WERI-Rb-1 (cell line): ENCODE measurements at regions not wholly inside any gene's neighbourhood (a gene's known extent, or its start where the extent isn't known, plus 50 kb on each side); places are given as distances from the start of the nearest gene placed in this dataset.

ENCODE experiments used
- DNase-seq: peaks from one replicate; pipeline ENCODE4 v3.0.0-alpha.2; 2020
- H3K27ac ChIP-seq: fragments of 250-450 bp; sonication (Bioruptor Pico); 2 replicates; pipeline ENCODE4 v1.5.1; 2020; ENCODE audit warnings: mild to moderate bottlenecking, moderate library complexity
- H3K27me3 ChIP-seq: fragments of 250-450 bp; sonication (Bioruptor Pico); 2 replicates; pipeline ENCODE4 v1.5.1; 2021; ENCODE audit warnings: mild to moderate bottlenecking, low read depth, moderate library complexity; ENCODE audit not compliant: insufficient read depth, severe bottlenecking
- H3K36me3 ChIP-seq: fragments of 250-450 bp; sonication (Bioruptor Pico); 2 replicates; pipeline ENCODE4 v1.5.1; 2020; ENCODE audit warnings: mild to moderate bottlenecking, moderate library complexity
- H3K4me3 ChIP-seq: 2 replicates; pipeline ENCODE4 v1.5.1; 2011; ENCODE audit warnings: low read depth, mild to moderate bottlenecking, control low read depth, low read length
- H3K9me3 ChIP-seq: fragments of 250-450 bp; sonication (Bioruptor Pico); 2 replicates; pipeline ENCODE4 v1.5.1; 2021; ENCODE audit warnings: mild to moderate bottlenecking, moderate library complexity; ENCODE audit not compliant: severe bottlenecking
- TF ChIP-seq, protein P1 (sequence below): IDR thresholded peaks from 2 replicates; pipeline ENCODE4 v1.5.1; 2011; ENCODE audit warnings: low read depth, mild to moderate bottlenecking, control low read depth, inconsistent platforms, low read length

DNA sequence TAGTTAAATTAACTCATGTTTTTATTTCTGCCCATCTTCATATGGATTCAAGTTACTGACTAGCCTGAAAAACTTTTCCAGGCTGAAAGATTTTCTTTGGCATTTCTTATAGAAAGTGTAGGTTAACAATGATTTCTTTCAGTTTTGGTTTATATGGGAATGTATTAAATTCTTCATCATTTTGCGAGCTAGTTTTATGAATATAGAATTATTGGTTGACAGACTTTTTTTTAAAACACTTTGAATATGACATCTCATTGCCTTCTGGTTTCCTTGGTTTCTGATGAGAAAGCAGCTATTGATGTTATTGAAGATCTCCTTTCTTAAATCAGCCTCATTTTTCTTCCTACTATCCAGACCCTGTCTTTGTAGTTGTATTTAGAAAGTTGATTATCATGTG, 211.0 kb upstream of the AKR1E2 start:
- Histone ChIP-seq H3K27ac (no peak overlapping the region), H3K4me3 (no peak overlapping the region), H3K27me3 (no peaks in the 10 kb centered on the region), H3K9me3 (no peaks in the 10 kb centered on the region), H3K36me3 (no peaks in the 10 kb centered on the region)
- TF ChIP-seq, protein P1, sequence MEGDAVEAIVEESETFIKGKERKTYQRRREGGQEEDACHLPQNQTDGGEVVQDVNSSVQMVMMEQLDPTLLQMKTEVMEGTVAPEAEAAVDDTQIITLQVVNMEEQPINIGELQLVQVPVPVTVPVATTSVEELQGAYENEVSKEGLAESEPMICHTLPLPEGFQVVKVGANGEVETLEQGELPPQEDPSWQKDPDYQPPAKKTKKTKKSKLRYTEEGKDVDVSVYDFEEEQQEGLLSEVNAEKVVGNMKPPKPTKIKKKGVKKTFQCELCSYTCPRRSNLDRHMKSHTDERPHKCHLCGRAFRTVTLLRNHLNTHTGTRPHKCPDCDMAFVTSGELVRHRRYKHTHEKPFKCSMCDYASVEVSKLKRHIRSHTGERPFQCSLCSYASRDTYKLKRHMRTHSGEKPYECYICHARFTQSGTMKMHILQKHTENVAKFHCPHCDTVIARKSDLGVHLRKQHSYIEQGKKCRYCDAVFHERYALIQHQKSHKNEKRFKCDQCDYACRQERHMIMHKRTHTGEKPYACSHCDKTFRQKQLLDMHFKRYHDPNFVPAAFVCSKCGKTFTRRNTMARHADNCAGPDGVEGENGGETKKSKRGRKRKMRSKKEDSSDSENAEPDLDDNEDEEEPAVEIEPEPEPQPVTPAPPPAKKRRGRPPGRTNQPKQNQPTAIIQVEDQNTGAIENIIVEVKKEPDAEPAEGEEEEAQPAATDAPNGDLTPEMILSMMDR, result no peak
- DNase-seq, result no peak

- H3K27me3 ChIP-seq, result no peaks in the 10 kb centered on the region
- TF ChIP-seq, protein P1, result no peak
- no peaks in the 10 kb centered on the region for H3K9me3 ChIP-seq
- H3K27ac ChIP-seq, result no peak overlapping the region
- H3K36me3 ChIP-seq, result no peaks in the 10 kb centered on the region
- no peak overlapping the region for H3K4me3 ChIP-seq
- DNase-seq, result no peak
Observed at GRCh38 chr10:4609251-4609650, 216.8 kb upstream of the AKR1E2 start.

DNA sequence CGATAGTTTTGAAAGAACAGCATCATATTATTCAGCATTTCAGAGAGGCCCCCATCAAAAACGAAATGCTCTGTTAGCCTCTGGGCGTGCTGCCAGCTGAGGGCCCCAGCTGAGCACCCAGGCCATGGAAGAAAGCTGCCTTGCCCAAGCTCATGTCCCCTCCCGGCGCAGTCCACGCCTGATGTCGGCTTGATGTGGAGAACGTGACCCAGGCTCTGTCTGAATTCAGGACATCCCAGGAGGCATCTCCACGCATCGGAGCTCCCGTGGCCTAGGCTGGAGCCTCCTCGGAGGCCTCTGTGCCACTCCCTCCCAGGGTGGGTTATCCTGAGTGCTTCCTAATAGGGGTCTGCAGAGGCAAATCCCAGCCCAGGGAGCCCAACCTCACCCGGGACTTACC, 218.3 kb upstream of the AKR1E2 start:
- Histone ChIP-seq H3K27me3 (no peaks in the 10 kb centered on the region), H3K36me3 (no peaks in the 10 kb centered on the region), H3K4me3 (no peak overlapping the region), H3K9me3 (no peaks in the 10 kb centered on the region), H3K27ac (no peak overlapping the region)
- no peak for DNase-seq
- TF ChIP-seq, protein P1, result no peak

DNA sequence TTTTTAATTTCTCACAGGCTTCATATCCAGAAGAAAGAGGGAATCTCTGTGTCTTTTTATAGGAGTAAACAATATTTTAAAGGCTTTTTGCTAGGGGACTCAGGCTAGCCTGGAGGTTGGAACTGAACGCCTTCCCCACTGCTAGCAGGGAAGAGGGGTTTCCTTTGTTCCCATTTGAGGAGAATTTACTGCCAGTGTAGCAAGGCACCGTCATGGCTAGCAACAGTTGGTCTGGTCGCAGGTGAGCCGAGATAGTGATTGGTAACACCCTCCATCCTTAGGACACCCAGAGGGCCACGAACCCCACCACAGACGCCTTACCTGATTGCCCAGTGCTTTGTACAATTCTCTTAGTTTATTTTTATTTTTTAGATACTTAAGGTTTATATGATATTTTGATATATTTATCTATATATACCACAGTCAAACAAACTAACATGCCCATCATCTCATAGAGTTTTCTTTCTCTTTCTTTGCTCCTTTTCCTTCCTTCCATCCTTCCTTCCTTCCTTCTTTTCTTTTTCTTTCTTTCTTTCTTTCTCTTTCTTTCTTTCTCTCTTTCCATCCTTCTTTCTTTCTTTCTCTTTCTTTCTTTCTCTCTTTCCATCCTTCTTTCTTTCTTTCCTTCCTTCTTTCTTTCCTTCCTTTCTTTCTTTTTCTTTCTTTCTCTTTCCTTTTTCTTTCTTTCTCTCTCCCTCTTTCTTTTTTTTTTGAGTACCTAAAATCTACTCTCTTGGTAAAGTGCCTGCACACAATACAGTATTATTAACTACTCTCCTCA, 219.0 kb upstream of the AKR1E2 start:
- no peak for DNase-seq
- Histone ChIP-seq H3K27me3 (no peaks in the 10 kb centered on the region), H3K4me3 (no peak overlapping the region), H3K9me3 (no peaks in the 10 kb centered on the region), H3K36me3 (no peaks in the 10 kb centered on the region), H3K27ac (no peak overlapping the region)
- TF ChIP-seq, protein P1, result no peak

GRCh38 chr10:4602764-4603491, 223.1 kb upstream of the AKR1E2 start:
- Histone ChIP-seq H3K36me3 (no peaks in the 10 kb centered on the region), H3K4me3 (no peak overlapping the region), H3K9me3 (no peaks in the 10 kb centered on the region), H3K27ac (no peak overlapping the region), H3K27me3 (no peaks in the 10 kb centered on the region)
- DNase-seq, result no peak
- TF ChIP-seq, protein P1, result no peak
